HepG2 (cell line): ENCODE measurements at regions not wholly inside any gene's neighbourhood (a gene's known extent, or its start where the extent isn't known, plus 50 kb on each side); places are given as distances from the start of the nearest gene placed in this dataset.

ENCODE experiments used
- AHDC1 ChIP-seq: sonication (generic); formaldehyde crosslinking; IDR thresholded peaks from 2 replicates; pipeline ENCODE4 v1.5.1; 2020; ENCODE audit warnings: mild to moderate bottlenecking, missing genetic modification reagents, borderline replicate concordance
- BATF2 ChIP-seq: sonication (generic); formaldehyde crosslinking; IDR thresholded peaks from 2 replicates; pipeline ENCODE4 v1.8.0; 2022; ENCODE audit warnings: mild to moderate bottlenecking, missing genetic modification reagents, moderate library complexity
- GATAD2A ChIP-seq: IDR thresholded peaks from 2 replicates; pipeline ENCODE4 v1.6.1; 2016
- HNF4G ChIP-seq, 2 experiments: sonication (generic) in 1 of 2; formaldehyde crosslinking in 1 of 2; IDR thresholded peaks; 2 replicates each; pipeline versions ENCODE4 v1.4.0 to v1.6.1; 2011 to 2020; ENCODE audit warnings: borderline replicate concordance in 2 of 2, low read depth in 2 of 2, mild to moderate bottlenecking in 2 of 2, low read length in 1 of 2, missing genetic modification reagents in 1 of 2, moderate library complexity in 1 of 2
- IRF9 ChIP-seq: sonication (generic); formaldehyde crosslinking; IDR thresholded peaks from 2 replicates; pipeline ENCODE4 v1.8.0; 2022; ENCODE audit warnings: missing genetic modification reagents, mild to moderate bottlenecking, borderline replicate concordance
- MTF1 ChIP-seq: sonication (generic); formaldehyde crosslinking; IDR thresholded peaks from 2 replicates; pipeline ENCODE4 v1.5.0; 2020; ENCODE audit warnings: missing genetic modification reagents
- PHF21A ChIP-seq: sonication (generic); formaldehyde crosslinking; IDR thresholded peaks from 2 replicates; pipeline ENCODE4 v1.5.0; 2020; ENCODE audit warnings: mild to moderate bottlenecking, missing genetic modification reagents
- SIX4 ChIP-seq: sonication (generic); formaldehyde crosslinking; IDR thresholded peaks from 2 replicates; pipeline ENCODE4 v1.4.0; 2020; ENCODE audit warnings: missing genetic modification reagents
- SP1 ChIP-seq, 2 experiments: fragments of 450-650 bp in 1 of 2; sonication (generic) in 1 of 2; formaldehyde crosslinking in 1 of 2; IDR thresholded peaks; 2 replicates each; pipeline versions ENCODE4 v1.4.0 to v1.6.1; 2016 to 2020; ENCODE audit warnings: missing genetic modification reagents in 1 of 2
- SRY ChIP-seq: sonication (generic); formaldehyde crosslinking; IDR thresholded peaks from 2 replicates; pipeline ENCODE4 v1.8.0; 2022; ENCODE audit warnings: mild to moderate bottlenecking, missing genetic modification reagents
- STAT6 ChIP-seq: sonication (generic); formaldehyde crosslinking; IDR thresholded peaks from 2 replicates; pipeline ENCODE4 v1.4.0; 2020; ENCODE audit warnings: missing genetic modification reagents, mild to moderate bottlenecking, borderline replicate concordance
- TBX2 ChIP-seq: sonication (generic); formaldehyde crosslinking; IDR thresholded peaks from 2 replicates; pipeline ENCODE4 v1.5.0; 2020; ENCODE audit warnings: missing genetic modification reagents, mild to moderate bottlenecking, borderline replicate concordance
- TEAD3 ChIP-seq: optimal IDR thresholded peaks from 2 replicates; pipeline ENCODE3; 2016; ENCODE audit warnings: borderline replicate concordance
- ZNF10 ChIP-seq: sonication (generic); formaldehyde crosslinking; IDR thresholded peaks from 2 replicates; pipeline ENCODE4 v1.4.0; 2020; ENCODE audit warnings: mild to moderate bottlenecking, low read depth, missing genetic modification reagents, borderline replicate concordance
- ZNF337 ChIP-seq: sonication (generic); formaldehyde crosslinking; IDR thresholded peaks from 2 replicates; pipeline ENCODE4 v1.5.1; 2020; ENCODE audit warnings: missing genetic modification reagents, low read depth, mild to moderate bottlenecking, borderline replicate concordance
- ZNF781 ChIP-seq: sonication (generic); formaldehyde crosslinking; IDR thresholded peaks from 2 replicates; pipeline ENCODE4 v1.5.1; 2020; ENCODE audit warnings: borderline replicate concordance, mild to moderate bottlenecking, missing genetic modification reagents; ENCODE audit errors: not compliant biosample characterization
- TF ChIP-seq, protein P1 (sequence below): sonication (generic); formaldehyde crosslinking; conservative IDR thresholded peaks from 2 replicates; pipeline ENCODE4 v1.5.0; 2020; ENCODE audit warnings: missing genetic modification reagents

GRCh38 chr4:123555233-123555806, 158.7 kb downstream of the SPRY1 start (continued):
- TF ChIP-seq HNF4G (IDR thresholded peaks at IDR 0.05; ENCODE audit: borderline replicate concordance, low read depth, low read length) (peak; percentile 93), HNF4G (CRISPR knock-in tag; IDR thresholded peaks at IDR 0.05; ENCODE audit: borderline replicate concordance, low read depth) (peak; percentile 87; the same call in 1 of the 2 replicates), ZNF781 (CRISPR knock-in tag) (peak; percentile 56), STAT6 (0 out of 2 replicates have a peak, but pooled peaks have one; percentile 41), AHDC1 (CRISPR knock-in tag) (peak; percentile 98), SRY (no peak), PHF21A (CRISPR knock-in tag) (peak; percentile 96), ZNF337 (CRISPR knock-in tag) (no peak), MTF1 (CRISPR knock-in tag) (no peak), GATAD2A (CRISPR knock-in tag) (peak; percentile 96), TBX2 (CRISPR knock-in tag) (peak; percentile 99), IRF9 (CRISPR knock-in tag) (no peak), ZNF10 (CRISPR knock-in tag) (no peak), SIX4 (CRISPR knock-in tag) (peak; percentile 85), SP1 (IDR thresholded peaks at IDR 0.05) (no peak), SP1 (CRISPR knock-in tag; IDR thresholded peaks at IDR 0.05) (0 out of 2 replicates have a peak, but pooled peaks have one; percentile 24), BATF2 (CRISPR knock-in tag) (no peak), TEAD3 (CRISPR knock-in tag) (peak; percentile 93)
- TF ChIP-seq, protein P1, sequence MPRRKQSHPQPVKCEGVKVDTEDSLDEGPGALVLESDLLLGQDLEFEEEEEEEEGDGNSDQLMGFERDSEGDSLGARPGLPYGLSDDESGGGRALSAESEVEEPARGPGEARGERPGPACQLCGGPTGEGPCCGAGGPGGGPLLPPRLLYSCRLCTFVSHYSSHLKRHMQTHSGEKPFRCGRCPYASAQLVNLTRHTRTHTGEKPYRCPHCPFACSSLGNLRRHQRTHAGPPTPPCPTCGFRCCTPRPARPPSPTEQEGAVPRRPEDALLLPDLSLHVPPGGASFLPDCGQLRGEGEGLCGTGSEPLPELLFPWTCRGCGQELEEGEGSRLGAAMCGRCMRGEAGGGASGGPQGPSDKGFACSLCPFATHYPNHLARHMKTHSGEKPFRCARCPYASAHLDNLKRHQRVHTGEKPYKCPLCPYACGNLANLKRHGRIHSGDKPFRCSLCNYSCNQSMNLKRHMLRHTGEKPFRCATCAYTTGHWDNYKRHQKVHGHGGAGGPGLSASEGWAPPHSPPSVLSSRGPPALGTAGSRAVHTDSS (CRISPR knock-in tag) = no peak
